KMS-11 (cell line): ENCODE measurements at regions not wholly inside any gene's neighbourhood (a gene's known extent, or its start where the extent isn't known, plus 50 kb on each side); places are given as distances from the start of the nearest gene placed in this dataset.

Experiments used
- H2AFZ ChIP-seq: fragments of 200-600 bp; sonication (generic); 2 replicates; pipeline ENCODE4 v1.6.1; 2016; ENCODE audit warnings: antibody characterized with exemption, mixed run types, low read depth
- H3K27ac ChIP-seq: fragments of 200-600 bp; sonication (generic); 2 replicates; pipeline ENCODE4 v1.6.1; 2016; ENCODE audit warnings: mild to moderate bottlenecking, mixed run types
- H3K27me3 ChIP-seq: fragments of 200-600 bp; sonication (generic); 2 replicates; pipeline ENCODE4 v1.6.1; 2017; ENCODE audit warnings: mild to moderate bottlenecking, low read depth, mixed run types, moderate library complexity; ENCODE audit not compliant: insufficient read depth
- H3K36me3 ChIP-seq: fragments of 200-600 bp; sonication (generic); 2 replicates; pipeline ENCODE4 v1.6.1; 2017; ENCODE audit warnings: mild to moderate bottlenecking, mixed run types; ENCODE audit not compliant: insufficient read depth
- H3K4me1 ChIP-seq: fragments of 200-600 bp; sonication (generic); 2 replicates; pipeline ENCODE4 v1.6.1; 2016; ENCODE audit warnings: mild to moderate bottlenecking, low read depth, mixed run types; ENCODE audit not compliant: poor library complexity, severe bottlenecking
- H3K4me2 ChIP-seq: fragments of 200-600 bp; sonication (generic); 2 replicates; pipeline ENCODE4 v1.7.0; 2016; ENCODE audit warnings: mild to moderate bottlenecking, mixed run types
- H3K4me3 ChIP-seq: fragments of 200-600 bp; sonication (generic); IDR thresholded peaks from 2 replicates; pipeline ENCODE4 v1.6.1; 2017; ENCODE audit warnings: low read depth, low read length, mixed read lengths; ENCODE audit not compliant: insufficient read depth
- H3K79me2 ChIP-seq: fragments of 200-600 bp; sonication (generic); 2 replicates; pipeline ENCODE4 v1.6.1; 2016; ENCODE audit warnings: low read depth, mixed run types; ENCODE audit not compliant: insufficient read depth
- H3K9ac ChIP-seq: fragments of 200-600 bp; sonication (generic); 2 replicates; pipeline ENCODE4 v1.6.1; 2016; ENCODE audit warnings: mild to moderate bottlenecking, mixed run types
- H4K20me1 ChIP-seq: fragments of 200-600 bp; sonication (generic); 2 replicates; pipeline ENCODE4 v1.6.1; 2016; ENCODE audit warnings: mild to moderate bottlenecking, mixed run types; ENCODE audit not compliant: insufficient read depth
- TF ChIP-seq, protein P1 (sequence below): fragments of 200-600 bp; sonication (generic); conservative IDR thresholded peaks from 2 replicates; pipeline ENCODE4 v1.6.1; 2017; ENCODE audit warnings: low read depth, mild to moderate bottlenecking, antibody characterized with exemption, low read length, moderate library complexity, mixed read lengths

DNA sequence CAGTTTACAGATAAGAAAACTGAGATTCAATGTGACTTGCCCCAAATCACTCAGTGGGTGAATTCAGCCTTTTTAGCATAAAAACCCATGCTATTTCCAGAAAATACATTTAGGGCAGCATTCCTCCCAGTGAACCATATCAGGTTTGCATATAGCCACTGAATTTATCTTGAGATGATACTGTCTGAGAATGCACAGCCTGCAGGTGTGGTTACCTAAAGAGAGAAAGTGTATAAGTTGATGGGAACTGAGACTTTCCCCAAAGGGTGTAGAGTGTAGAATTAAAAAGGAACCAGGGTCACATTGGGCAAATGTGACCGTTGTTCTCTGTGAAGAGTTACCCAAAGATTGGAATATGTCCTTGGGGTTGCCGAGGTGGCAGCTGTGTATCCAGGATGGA is 100.0 kb upstream of the PIK3R1 start:
- Histone ChIP-seq H3K4me1 (no peaks in the 10 kb centered on the region), H3K79me2 (no peaks in the 10 kb centered on the region), H3K4me2 (no peak overlapping the region)

DNA sequence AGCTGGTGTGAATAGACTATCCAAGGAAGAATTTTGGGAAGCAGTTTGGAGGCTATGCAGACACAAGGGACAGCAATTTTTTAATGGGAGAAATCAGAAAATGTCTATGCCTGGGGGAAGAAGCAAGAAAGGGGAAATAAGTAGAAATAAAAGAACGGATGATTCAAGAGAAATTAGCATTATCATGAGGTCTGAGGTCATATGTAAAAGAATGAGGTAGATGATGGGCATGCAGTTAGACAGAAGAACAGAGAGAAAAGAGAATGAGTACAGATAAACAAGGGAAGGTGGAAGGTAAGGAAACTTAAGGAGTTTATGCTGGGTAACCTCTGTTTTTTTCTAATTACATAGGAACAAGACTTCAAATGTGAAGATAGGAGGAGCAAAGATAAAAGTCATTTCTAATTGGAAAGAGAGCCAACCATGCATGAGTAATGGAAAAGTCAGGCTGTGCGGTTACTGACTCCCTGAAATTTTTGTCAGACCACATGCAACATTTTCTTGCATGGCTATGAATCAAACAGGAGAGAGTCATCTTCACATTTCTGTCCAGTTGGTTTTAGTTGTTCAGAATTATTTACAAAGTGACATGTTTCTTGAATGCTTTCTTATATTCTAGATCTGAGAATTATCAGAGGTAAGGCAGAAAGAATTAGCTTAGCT is 101.0 kb upstream of the PIK3R1 start:
- Histone ChIP-seq H3K4me1 (no peaks in the 10 kb centered on the region), H4K20me1 (no peaks in the 10 kb centered on the region), H2AFZ (no peak overlapping the region), H3K27me3 (no peaks in the 10 kb centered on the region), H3K4me2 (no peak overlapping the region), H3K9ac (no peak overlapping the region), H3K36me3 (no peaks in the 10 kb centered on the region), H3K79me2 (no peaks in the 10 kb centered on the region), H3K27ac (no peak overlapping the region), H3K4me3 (no peak overlapping the region)
- TF ChIP-seq, protein P1, sequence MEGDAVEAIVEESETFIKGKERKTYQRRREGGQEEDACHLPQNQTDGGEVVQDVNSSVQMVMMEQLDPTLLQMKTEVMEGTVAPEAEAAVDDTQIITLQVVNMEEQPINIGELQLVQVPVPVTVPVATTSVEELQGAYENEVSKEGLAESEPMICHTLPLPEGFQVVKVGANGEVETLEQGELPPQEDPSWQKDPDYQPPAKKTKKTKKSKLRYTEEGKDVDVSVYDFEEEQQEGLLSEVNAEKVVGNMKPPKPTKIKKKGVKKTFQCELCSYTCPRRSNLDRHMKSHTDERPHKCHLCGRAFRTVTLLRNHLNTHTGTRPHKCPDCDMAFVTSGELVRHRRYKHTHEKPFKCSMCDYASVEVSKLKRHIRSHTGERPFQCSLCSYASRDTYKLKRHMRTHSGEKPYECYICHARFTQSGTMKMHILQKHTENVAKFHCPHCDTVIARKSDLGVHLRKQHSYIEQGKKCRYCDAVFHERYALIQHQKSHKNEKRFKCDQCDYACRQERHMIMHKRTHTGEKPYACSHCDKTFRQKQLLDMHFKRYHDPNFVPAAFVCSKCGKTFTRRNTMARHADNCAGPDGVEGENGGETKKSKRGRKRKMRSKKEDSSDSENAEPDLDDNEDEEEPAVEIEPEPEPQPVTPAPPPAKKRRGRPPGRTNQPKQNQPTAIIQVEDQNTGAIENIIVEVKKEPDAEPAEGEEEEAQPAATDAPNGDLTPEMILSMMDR: no peak

More for the DNA sequence above, 100.0 kb upstream of the PIK3R1 start:
- Histone ChIP-seq H4K20me1 (no peaks in the 10 kb centered on the region), H3K4me3 (no peak overlapping the region), H3K27me3 (no peaks in the 10 kb centered on the region), H3K9ac (no peak overlapping the region), H3K36me3 (no peaks in the 10 kb centered on the region), H2AFZ (no peak overlapping the region), H3K27ac (no peak overlapping the region)
- TF ChIP-seq, protein P1: no peak

DNA sequence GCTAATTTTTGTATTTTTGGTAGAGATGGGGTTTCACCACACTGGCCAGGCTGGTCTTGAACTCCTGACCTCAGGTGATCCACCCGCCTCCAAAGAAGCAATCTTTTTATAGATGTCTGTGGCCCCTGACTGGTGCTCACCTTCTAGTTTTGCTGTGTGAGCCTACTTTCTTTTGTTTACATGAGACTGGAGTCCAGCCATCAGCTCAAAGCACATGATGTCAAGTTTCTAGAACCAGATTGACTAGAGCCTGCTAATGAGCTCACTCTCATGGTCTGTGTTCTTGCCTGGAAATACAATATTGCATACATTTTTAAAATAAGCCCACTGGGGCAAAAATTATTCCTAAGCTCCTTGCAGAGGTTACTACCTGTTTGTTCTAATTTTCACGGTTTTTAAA is 102.9 kb upstream of the PIK3R1 start:
- Histone ChIP-seq H3K36me3 (no peaks in the 10 kb centered on the region), H3K27ac (no peak overlapping the region), H3K27me3 (no peaks in the 10 kb centered on the region), H3K9ac (no peak overlapping the region), H3K4me3 (no peak overlapping the region), H3K4me2 (no peak overlapping the region), H2AFZ (no peak overlapping the region), H4K20me1 (no peaks in the 10 kb centered on the region), H3K79me2 (no peaks in the 10 kb centered on the region), H3K4me1 (no peaks in the 10 kb centered on the region)
- TF ChIP-seq, protein P1: no peak

DNA sequence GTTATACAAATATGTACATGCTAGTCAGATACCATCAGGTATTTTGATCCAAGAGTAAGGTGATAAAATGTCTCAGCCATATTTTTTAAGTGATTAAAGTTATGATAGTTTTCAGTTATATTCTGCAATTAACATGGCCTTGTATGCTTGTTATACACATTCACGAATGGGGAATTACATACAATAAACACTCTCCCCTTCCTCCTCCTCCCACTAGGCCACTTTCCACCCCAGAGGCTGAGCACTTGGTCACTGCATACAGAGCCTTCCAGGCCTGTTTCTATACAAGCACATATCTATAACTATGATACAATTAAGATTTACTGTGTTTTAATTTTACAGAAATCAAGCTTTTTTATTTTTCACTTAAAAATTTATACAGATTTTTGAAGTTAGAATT is 104.7 kb upstream of the PIK3R1 start:
- no peak overlapping the region for H2AFZ ChIP-seq

More for the DNA sequence above, 104.7 kb upstream of the PIK3R1 start:
- H3K4me1 ChIP-seq: no peaks in the 10 kb centered on the region
- TF ChIP-seq, protein P1: no peak
- no peaks in the 10 kb centered on the region for H3K27me3 ChIP-seq
- H3K4me2 ChIP-seq: no peak overlapping the region
- H4K20me1 ChIP-seq: no peaks in the 10 kb centered on the region
- H3K79me2 ChIP-seq: no peaks in the 10 kb centered on the region
- H3K27ac ChIP-seq: no peak overlapping the region
- H3K36me3 ChIP-seq: no peaks in the 10 kb centered on the region
- no peak overlapping the region for H3K4me3 ChIP-seq
- H3K9ac ChIP-seq: no peak overlapping the region
